ENCODE measurements at regions not wholly inside any gene's neighbourhood (a gene's known extent, or its start where the extent isn't known, plus 50 kb on each side); places are given as distances from the start of the nearest gene placed in this dataset. TPM values are rescaled to one million over a fixed set of nuclear protein-coding genes. Genes with fewer than 3 reads are reported as not detected.
A peak's percentile ranks its signal among the peaks of the same experiment; 100 is the strongest.

GRCh38 chr2:14565666-14566065 is 66.9 kb upstream of the LRATD1 start:
- Histone ChIP-seq H3K4me3 (ENCODE audit: low read depth, low read length) (no peak overlapping the region), H3K4me1 (ENCODE audit: control insufficient read depth, insufficient read depth, low read length) (no peaks in the 10 kb centered on the region)
- no peak for DNase-seq (ENCODE audit: low read depth in 4 of 6, low spot score in 6 of 6)

DNA sequence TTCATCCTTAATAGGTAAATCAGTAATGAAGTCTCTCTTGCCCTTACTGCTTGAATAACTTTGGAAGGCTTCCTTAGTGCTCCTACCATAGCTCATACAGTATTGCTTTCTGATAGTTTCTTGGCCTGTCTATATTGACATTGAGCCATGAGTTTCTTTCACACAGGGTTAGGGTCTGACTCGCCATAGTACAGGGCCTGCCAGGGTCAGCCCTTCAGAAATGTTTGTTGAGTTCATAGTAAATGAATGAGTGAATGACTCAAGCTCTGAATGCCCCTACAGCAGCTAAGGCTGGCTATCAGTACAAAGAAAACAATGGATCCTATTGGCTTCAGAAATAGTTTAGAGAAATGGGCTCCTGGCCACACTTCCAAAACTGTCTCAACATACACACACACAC is 65.0 kb upstream of the LRATD1 start:
- Histone ChIP-seq H3K36me3 (ENCODE audit: control insufficient read depth, insufficient read depth, low read length) (no peaks in the 10 kb centered on the region), H3K4me1 (ENCODE audit: control insufficient read depth, insufficient read depth, low read length) (no peaks in the 10 kb centered on the region), H3K9me3 (ENCODE audit: control insufficient read depth, insufficient read depth, low read length) (no peaks in the 10 kb centered on the region), H3K27me3 (ENCODE audit: control insufficient read depth, insufficient read depth, low read length) (no peaks in the 10 kb centered on the region), H3K4me3 (ENCODE audit: low read depth, low read length) (no peak overlapping the region), H3K27ac (ENCODE audit: low read depth, low read length) (no peak overlapping the region)
- WGBS (ENCODE audit: insufficient coverage), result 86% methylated on average over 1 of the region's 1 CpG
- DNase-seq (ENCODE audit: low read depth in 4 of 6, low spot score in 6 of 6), result peak in 1 of 6 donors; percentile 27

More at GRCh38 chr2:14565666-14566065, 66.9 kb upstream of the LRATD1 start:
- Histone ChIP-seq H3K36me3 (ENCODE audit: control insufficient read depth, insufficient read depth, low read length) (no peaks in the 10 kb centered on the region), H3K27me3 (ENCODE audit: control insufficient read depth, insufficient read depth, low read length) (no peaks in the 10 kb centered on the region), H3K9me3 (ENCODE audit: control insufficient read depth, insufficient read depth, low read length) (no peaks in the 10 kb centered on the region), H3K27ac (ENCODE audit: low read depth, low read length) (no peak overlapping the region)

- Histone ChIP-seq H3K4me1 (ENCODE audit: control insufficient read depth, insufficient read depth, low read length) (no peaks in the 10 kb centered on the region), H3K27me3 (ENCODE audit: control insufficient read depth, insufficient read depth, low read length) (no peaks in the 10 kb centered on the region)
Observed at GRCh38 chr2:14569294-14569693, 63.2 kb upstream of the LRATD1 start.

GRCh38 chr2:14572633-14573032 is 59.9 kb upstream of the LRATD1 start:
- Histone ChIP-seq H3K36me3 (ENCODE audit: control insufficient read depth, insufficient read depth, low read length) (no peaks in the 10 kb centered on the region), H3K9me3 (ENCODE audit: control insufficient read depth, insufficient read depth, low read length) (no peaks in the 10 kb centered on the region), H3K4me3 (ENCODE audit: low read depth, low read length) (no peak overlapping the region), H3K27me3 (ENCODE audit: control insufficient read depth, insufficient read depth, low read length) (no peaks in the 10 kb centered on the region), H3K27ac (ENCODE audit: low read depth, low read length) (no peak overlapping the region), H3K4me1 (ENCODE audit: control insufficient read depth, insufficient read depth, low read length) (no peaks in the 10 kb centered on the region)
- WGBS (ENCODE audit: insufficient coverage), result no CpG with 5 or more reads among the region's 2 CpGs
- peak in 2 of 6 donors; percentile 23 to 68 for DNase-seq (ENCODE audit: low read depth in 4 of 6, low spot score in 6 of 6)

More at GRCh38 chr2:14569294-14569693, 63.2 kb upstream of the LRATD1 start:
- Histone ChIP-seq H3K4me3 (ENCODE audit: low read depth, low read length) (no peak overlapping the region), H3K27ac (ENCODE audit: low read depth, low read length) (no peak overlapping the region), H3K36me3 (ENCODE audit: control insufficient read depth, insufficient read depth, low read length) (no peaks in the 10 kb centered on the region), H3K9me3 (ENCODE audit: control insufficient read depth, insufficient read depth, low read length) (no peaks in the 10 kb centered on the region)
- peak in 1 of 6 donors; percentile 32 for DNase-seq (ENCODE audit: low read depth in 4 of 6, low spot score in 6 of 6)
- no CpG with 5 or more reads among the region's 3 CpGs for WGBS (ENCODE audit: insufficient coverage)

DNA sequence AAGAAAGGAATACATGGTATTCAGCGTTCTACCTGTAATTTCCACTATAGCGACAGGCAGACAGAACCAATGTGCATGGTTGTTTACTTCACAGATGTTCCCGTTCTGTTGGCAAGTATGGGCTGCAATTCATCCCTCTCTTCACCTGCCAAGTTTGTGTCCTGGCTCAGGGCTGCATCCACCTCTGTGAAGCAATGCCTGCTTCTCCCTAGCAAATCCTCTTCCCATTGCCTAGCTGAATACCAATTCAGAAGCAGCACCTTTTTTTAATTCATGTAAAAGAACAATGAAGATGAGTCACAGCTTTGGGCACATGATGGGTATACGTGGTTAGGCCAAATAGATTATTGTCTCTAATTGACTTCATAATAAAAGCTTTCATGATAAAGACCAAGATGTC is 54.7 kb upstream of the LRATD1 start:
- Histone ChIP-seq H3K36me3 (ENCODE audit: control insufficient read depth, insufficient read depth, low read length) (no peaks in the 10 kb centered on the region), H3K9me3 (ENCODE audit: control insufficient read depth, insufficient read depth, low read length) (no peaks in the 10 kb centered on the region), H3K4me1 (ENCODE audit: control insufficient read depth, insufficient read depth, low read length) (no peaks in the 10 kb centered on the region), H3K27ac (ENCODE audit: low read depth, low read length) (no peak overlapping the region), H3K4me3 (ENCODE audit: low read depth, low read length) (no peak overlapping the region), H3K27me3 (ENCODE audit: control insufficient read depth, insufficient read depth, low read length) (no peaks in the 10 kb centered on the region)
- 72% methylated on average over 3 of the region's 4 CpGs for WGBS (ENCODE audit: insufficient coverage)
- peak in 1 of 6 donors; percentile 38 for DNase-seq (ENCODE audit: low read depth in 4 of 6, low spot score in 6 of 6)

Small RNA genes lying in the stretch of these regions (small RNA-seq; reads per million reads assigned to genes)
- gene RF00017 (ENCODE audit: low replicate concordance) (not detected), gene RNU6-1288P (ENCODE audit: low replicate concordance) (not detected)

Measured in spinal cord (tissue), 10 donors.